Adipocyte (in vitro differentiated cells): ENCODE measurements at regions not wholly inside any gene's neighbourhood (a gene's known extent, or its start where the extent isn't known, plus 50 kb on each side); places are given as distances from the start of the nearest gene placed in this dataset.

ENCODE experiments used
- DNase-seq: peaks from one replicate; pipeline ENCODE4 v3.0.0-alpha.2; 2015; ENCODE audit warnings: low read depth
- H3K27me3 ChIP-seq: replicated peaks from 2 replicates; pipeline ENCODE4 v1.7.0; 2013; ENCODE audit warnings: mild to moderate bottlenecking, low read length, moderate library complexity; ENCODE audit not compliant: control insufficient read depth, insufficient read depth
- H3K36me3 ChIP-seq: 2 replicates; pipeline ENCODE4 v1.7.0; 2013; ENCODE audit warnings: low read length, mild to moderate bottlenecking, moderate library complexity; ENCODE audit not compliant: control insufficient read depth, insufficient read depth, severe bottlenecking
- H3K4me1 ChIP-seq: 2 replicates; pipeline ENCODE4 v1.7.0; 2013; ENCODE audit warnings: mild to moderate bottlenecking, low read length, moderate library complexity; ENCODE audit not compliant: control insufficient read depth, insufficient read depth
- H3K4me3 ChIP-seq: 2 replicates; pipeline ENCODE4 v1.7.0; 2013; ENCODE audit warnings: mild to moderate bottlenecking, low read length, moderate library complexity
- H3K9ac ChIP-seq: 2 replicates; pipeline ENCODE4 v1.7.0; 2013; ENCODE audit warnings: mild to moderate bottlenecking, low read length, moderate library complexity
- H3K9me3 ChIP-seq: 2 replicates; pipeline ENCODE4 v1.7.0; 2013; ENCODE audit warnings: mild to moderate bottlenecking, low read length, moderate library complexity; ENCODE audit not compliant: control insufficient read depth

- DNase-seq, result no peak
- Histone ChIP-seq H3K27me3 (no peaks in the 10 kb centered on the region), H3K36me3 (no peaks in the 10 kb centered on the region), H3K4me3 (no peak overlapping the region), H3K4me1 (no peaks in the 10 kb centered on the region), H3K9ac (no peak overlapping the region), H3K9me3 (no peaks in the 10 kb centered on the region)
Observed at GRCh38 chr1:208793861-208794345, 549.7 kb upstream of the PLXNA2 start.

GRCh38 chr1:208799186-208799585, 555.0 kb upstream of the PLXNA2 start:
- no peaks in the 10 kb centered on the region for H3K4me1 ChIP-seq
- no peak overlapping the region for H3K4me3 ChIP-seq
- no peak for DNase-seq
- no peaks in the 10 kb centered on the region for H3K9me3 ChIP-seq
- H3K9ac ChIP-seq, result no peak overlapping the region
- no peaks in the 10 kb centered on the region for H3K36me3 ChIP-seq
- peaks cover 4% of the 10 kb centered on the region for H3K27me3 ChIP-seq

- H3K9ac ChIP-seq, result no peak overlapping the region
- H3K27me3 ChIP-seq, result peaks cover 4% of the 10 kb centered on the region
- H3K36me3 ChIP-seq, result no peaks in the 10 kb centered on the region
- peaks cover 3% of the 10 kb centered on the region for H3K4me1 ChIP-seq
- H3K9me3 ChIP-seq, result peaks cover 13% of the 10 kb centered on the region
- no peak for DNase-seq
- no peak overlapping the region for H3K4me3 ChIP-seq
Observed at GRCh38 chr1:208803011-208803811, 559.0 kb upstream of the PLXNA2 start.

GRCh38 chr1:208807446-208808127, 563.4 kb upstream of the PLXNA2 start:
- no peak for DNase-seq
- Histone ChIP-seq H3K4me1 (peaks cover 3% of the 10 kb centered on the region), H3K4me3 (no peak overlapping the region), H3K36me3 (no peaks in the 10 kb centered on the region), H3K9ac (no peak overlapping the region), H3K27me3 (no peaks in the 10 kb centered on the region), H3K9me3 (peaks cover 13% of the 10 kb centered on the region)

GRCh38 chr1:208808301-208808700, 564.1 kb upstream of the PLXNA2 start:
- DNase-seq, result no peak
- peaks cover 3% of the 10 kb centered on the region for H3K4me1 ChIP-seq
- no peaks in the 10 kb centered on the region for H3K36me3 ChIP-seq
- H3K27me3 ChIP-seq, result no peaks in the 10 kb centered on the region
- H3K9ac ChIP-seq, result no peak overlapping the region
- no peak overlapping the region for H3K4me3 ChIP-seq
- H3K9me3 ChIP-seq, result peaks cover 13% of the 10 kb centered on the region

- H3K9ac ChIP-seq, result no peak overlapping the region
- no peak for DNase-seq
- peaks cover 3% of the 10 kb centered on the region for H3K4me1 ChIP-seq
- H3K27me3 ChIP-seq, result no peaks in the 10 kb centered on the region
- H3K9me3 ChIP-seq, result peaks cover 8% of the 10 kb centered on the region
- H3K4me3 ChIP-seq, result no peak overlapping the region
- no peaks in the 10 kb centered on the region for H3K36me3 ChIP-seq
Observed at GRCh38 chr1:208809876-208810275, 565.7 kb upstream of the PLXNA2 start.

GRCh38 chr1:208818770-208819445, 574.7 kb upstream of the PLXNA2 start:
- Histone ChIP-seq H3K27me3 (peaks cover 4% of the 10 kb centered on the region), H3K4me1 (no peaks in the 10 kb centered on the region), H3K9ac (no peak overlapping the region), H3K36me3 (no peaks in the 10 kb centered on the region), H3K9me3 (no peaks in the 10 kb centered on the region), H3K4me3 (no peak overlapping the region)
- no peak for DNase-seq

- no peak overlapping the region for H3K9ac ChIP-seq
- no peaks in the 10 kb centered on the region for H3K36me3 ChIP-seq
- H3K9me3 ChIP-seq, result no peaks in the 10 kb centered on the region
- no peak overlapping the region for H3K4me3 ChIP-seq
- peaks cover 4% of the 10 kb centered on the region for H3K27me3 ChIP-seq
- no peak for DNase-seq
- H3K4me1 ChIP-seq, result no peaks in the 10 kb centered on the region
Observed at GRCh38 chr1:208820580-208821212, 576.5 kb upstream of the PLXNA2 start.

- no peak overlapping the region for H3K9ac ChIP-seq
- no peaks in the 10 kb centered on the region for H3K4me1 ChIP-seq
- DNase-seq, result no peak
- H3K9me3 ChIP-seq, result no peaks in the 10 kb centered on the region
- H3K36me3 ChIP-seq, result no peaks in the 10 kb centered on the region
- no peak overlapping the region for H3K4me3 ChIP-seq
- peaks cover 4% of the 10 kb centered on the region for H3K27me3 ChIP-seq
Observed at GRCh38 chr1:208821939-208822338, 577.8 kb upstream of the PLXNA2 start.

- Histone ChIP-seq H3K36me3 (no peaks in the 10 kb centered on the region), H3K9me3 (no peaks in the 10 kb centered on the region), H3K27me3 (no peaks in the 10 kb centered on the region), H3K9ac (no peak overlapping the region), H3K4me3 (no peak overlapping the region), H3K4me1 (no peaks in the 10 kb centered on the region)
- DNase-seq, result no peak
Observed at GRCh38 chr1:208825300-208825699, 581.1 kb upstream of the PLXNA2 start.

GRCh38 chr1:208829595-208829994, 585.4 kb upstream of the PLXNA2 start:
- H3K36me3 ChIP-seq, result no peaks in the 10 kb centered on the region
- no peaks in the 10 kb centered on the region for H3K9me3 ChIP-seq
- no peak overlapping the region for H3K4me3 ChIP-seq

More at GRCh38 chr1:208829595-208829994, 585.4 kb upstream of the PLXNA2 start:
- Histone ChIP-seq H3K9ac (no peak overlapping the region), H3K4me1 (no peaks in the 10 kb centered on the region), H3K27me3 (peaks cover 5% of the 10 kb centered on the region)
- DNase-seq, result peak; percentile 29
